Prostate gland (tissue), 2 donors: ENCODE measurements at regions not wholly inside any gene's neighbourhood (a gene's known extent, or its start where the extent isn't known, plus 50 kb on each side); places are given as distances from the start of the nearest gene placed in this dataset.

Experiments
- DNase-seq: peaks from one replicate; pipeline ENCODE4 v3.0.0-alpha.2; 2019; ENCODE audit warnings: low spot score
- H3K27ac ChIP-seq, 2 donors: fragments of 200-600 bp; sonication (generic); 2 replicates each; pipeline ENCODE4 v1.5.1; 2017 to 2019
- H3K27me3 ChIP-seq: fragments of 200-600 bp; sonication (generic); replicated peaks from 2 replicates; pipeline ENCODE4 v1.5.1; 2019; ENCODE audit not compliant: insufficient read depth
- H3K36me3 ChIP-seq, 2 donors: fragments of 200-600 bp; sonication (generic); 1 replicate in 1 of 2; 2 replicates in 1 of 2; pipeline versions ENCODE4 v1.5.1 to v1.8.1; 2017 to 2019
- H3K4me1 ChIP-seq: fragments of 200-600 bp; sonication (generic); replicated peaks from 2 replicates; pipeline ENCODE4 v1.5.1; 2019
- H3K4me3 ChIP-seq, 2 donors: fragments of 200-600 bp; sonication (generic); 2 replicates each; pipeline ENCODE4 v1.5.1; 2017 to 2019
- H3K9me3 ChIP-seq: fragments of 200-600 bp; sonication (generic); 2 replicates; pipeline ENCODE4 v1.5.1; 2017
- POLR2A ChIP-seq: fragments of 450-650 bp; IDR thresholded peaks from one replicate; pipeline ENCODE4 v1.6.1; 2016; ENCODE audit warnings: antibody characterized with exemption, mild to moderate bottlenecking
- POLR2AphosphoS5 ChIP-seq: sonication (generic); formaldehyde crosslinking; IDR thresholded peaks from one replicate; pipeline ENCODE4 v1.6.1; 2017; ENCODE audit warnings: antibody characterized with exemption
- WGBS: methylation state at CpG from one replicate; pipeline ENCODE4 v1.1.5; 2018; 5-methylcytosine and 5-hydroxymethylcytosine counted together
- intact Hi-C: fragments of 100-400 bp; cut with DNase I; formaldehyde crosslinking; loops from one replicate; pipeline ENCODE4 v1.14.2; 2022
- TF ChIP-seq, protein P1 (sequence below), 4 experiments: fragments of 200-600 bp in 2 of 4; fragments of 450-650 bp in 2 of 4; sonication (generic) in 2 of 4; IDR thresholded peaks; 1 replicate in 3 of 4; 2 replicates in 1 of 4; pipeline ENCODE4 v1.5.1; 2016 to 2019; ENCODE audit warnings: antibody characterized with exemption in 4 of 4, mild to moderate bottlenecking in 2 of 4, moderate library complexity in 2 of 4

DNA sequence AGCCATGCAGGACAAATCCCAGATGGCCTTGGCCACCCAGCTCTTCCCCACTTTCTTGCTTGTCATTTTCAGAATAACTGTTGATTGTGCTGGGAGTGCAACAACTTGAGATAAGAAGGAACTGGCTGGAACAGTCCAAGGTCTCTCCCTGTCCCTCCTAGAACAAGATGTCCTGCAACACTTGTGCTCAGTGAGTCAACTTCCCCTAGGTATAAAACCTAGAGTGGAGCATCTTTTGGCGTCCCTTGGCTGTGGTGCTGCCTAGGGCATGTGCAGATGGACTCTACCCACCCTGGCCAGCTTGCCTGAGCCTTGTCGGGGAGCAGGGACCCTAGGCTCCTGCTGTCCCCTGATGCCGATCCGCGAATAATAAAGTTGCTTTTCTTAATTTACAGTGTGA is 50.7 kb upstream of the SLC22A11 start:
- TF ChIP-seq POLR2AphosphoS5 (no peak), POLR2A (no peak)
- TF ChIP-seq, protein P1, sequence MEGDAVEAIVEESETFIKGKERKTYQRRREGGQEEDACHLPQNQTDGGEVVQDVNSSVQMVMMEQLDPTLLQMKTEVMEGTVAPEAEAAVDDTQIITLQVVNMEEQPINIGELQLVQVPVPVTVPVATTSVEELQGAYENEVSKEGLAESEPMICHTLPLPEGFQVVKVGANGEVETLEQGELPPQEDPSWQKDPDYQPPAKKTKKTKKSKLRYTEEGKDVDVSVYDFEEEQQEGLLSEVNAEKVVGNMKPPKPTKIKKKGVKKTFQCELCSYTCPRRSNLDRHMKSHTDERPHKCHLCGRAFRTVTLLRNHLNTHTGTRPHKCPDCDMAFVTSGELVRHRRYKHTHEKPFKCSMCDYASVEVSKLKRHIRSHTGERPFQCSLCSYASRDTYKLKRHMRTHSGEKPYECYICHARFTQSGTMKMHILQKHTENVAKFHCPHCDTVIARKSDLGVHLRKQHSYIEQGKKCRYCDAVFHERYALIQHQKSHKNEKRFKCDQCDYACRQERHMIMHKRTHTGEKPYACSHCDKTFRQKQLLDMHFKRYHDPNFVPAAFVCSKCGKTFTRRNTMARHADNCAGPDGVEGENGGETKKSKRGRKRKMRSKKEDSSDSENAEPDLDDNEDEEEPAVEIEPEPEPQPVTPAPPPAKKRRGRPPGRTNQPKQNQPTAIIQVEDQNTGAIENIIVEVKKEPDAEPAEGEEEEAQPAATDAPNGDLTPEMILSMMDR (IDR thresholded peaks at IDR 0.05): no peak
- no peak for DNase-seq
- 93% methylated on average over 5 of the region's 5 CpGs for WGBS

More for the DNA sequence above, 50.7 kb upstream of the SLC22A11 start:
- Histone ChIP-seq H3K27ac (no peak overlapping the region), H3K36me3 (no peaks in the 10 kb centered on the region), H3K27me3 (no peaks in the 10 kb centered on the region), H3K9me3 (no peaks in the 10 kb centered on the region), H3K4me1 (no peaks in the 10 kb centered on the region), H3K4me3 (no peak overlapping the region)
- intact Hi-C loops: no loop called here
